GM12892 (cell line): ENCODE measurements at regions not wholly inside any gene's neighbourhood (a gene's known extent, or its start where the extent isn't known, plus 50 kb on each side); places are given as distances from the start of the nearest gene placed in this dataset.

ENCODE experiments used
- POLR2A ChIP-seq: IDR thresholded peaks from 2 replicates; pipeline ENCODE4 v1.6.1; 2011; ENCODE audit warnings: low read depth, low read length, control low read depth
- POLR2AphosphoS5 ChIP-seq: IDR thresholded peaks from 2 replicates; pipeline ENCODE4 v1.6.1; 2011; ENCODE audit warnings: low read depth, low read length, control low read depth
- TAF1 ChIP-seq: IDR thresholded peaks from 2 replicates; pipeline ENCODE4 v1.6.1; 2011; ENCODE audit warnings: low read depth, mild to moderate bottlenecking, control low read depth, low read length, borderline replicate concordance

DNA sequence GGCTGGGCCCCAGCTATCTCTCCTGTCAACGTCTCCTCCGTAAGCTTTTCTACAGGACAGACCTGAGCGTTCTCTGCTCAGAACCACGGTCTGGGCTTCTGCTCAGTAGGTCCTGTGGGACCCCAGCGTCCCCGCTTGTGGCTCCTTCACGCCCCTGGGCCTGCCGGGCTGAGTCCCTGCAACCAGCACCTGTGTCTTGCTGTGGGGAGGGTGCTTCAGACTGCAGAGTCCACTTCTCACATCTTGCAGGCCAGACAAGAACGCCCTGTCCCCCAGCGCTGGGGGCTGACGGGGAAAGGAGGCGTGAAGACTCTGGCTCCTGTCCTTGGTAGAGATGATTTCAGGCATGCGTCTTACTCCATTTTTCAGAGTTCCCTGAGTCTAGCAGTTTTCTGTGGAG, 1480.8 kb downstream of the BRD1 start:
- TF ChIP-seq POLR2AphosphoS5 (no peak), POLR2A (no peak), TAF1 (no peak)
